GM21576 (cell line): ENCODE measurements at regions not wholly inside any gene's neighbourhood (a gene's known extent, or its start where the extent isn't known, plus 50 kb on each side); places are given as distances from the start of the nearest gene placed in this dataset.

Experiments used
- ATAC-seq: cut with Tn5 transposase; IDR thresholded peaks from one replicate; pipeline ENCODE4 v1.9.1; 2021; ENCODE audit warnings: mild to moderate bottlenecking, moderate library complexity; ENCODE audit not compliant: unreplicated experiment

- ATAC-seq = no peak
Measured at GRCh38 chr10:128631801-128632241, 505.6 kb upstream of the MKI67 start.

DNA sequence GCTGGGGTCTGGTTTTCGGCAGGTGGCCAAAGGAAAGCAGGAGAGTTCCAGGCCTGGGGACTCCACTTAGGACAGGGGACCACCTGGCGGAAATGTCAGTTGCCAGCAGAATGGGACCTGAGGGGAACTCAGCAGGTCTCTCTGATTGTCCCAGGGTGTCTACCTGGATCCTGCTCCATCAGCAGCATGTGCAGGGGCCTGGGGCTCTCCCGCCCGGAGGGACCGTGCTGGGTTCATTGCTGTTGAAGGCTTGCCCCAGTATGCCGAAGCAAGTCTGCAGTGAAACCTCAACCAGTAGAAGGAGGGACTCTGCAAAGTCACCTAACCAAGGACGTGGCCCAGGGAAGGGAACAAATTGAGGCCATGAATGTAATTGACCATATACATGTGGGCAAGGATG lies 506.5 kb upstream of the MKI67 start:
- ATAC-seq = no peak

DNA sequence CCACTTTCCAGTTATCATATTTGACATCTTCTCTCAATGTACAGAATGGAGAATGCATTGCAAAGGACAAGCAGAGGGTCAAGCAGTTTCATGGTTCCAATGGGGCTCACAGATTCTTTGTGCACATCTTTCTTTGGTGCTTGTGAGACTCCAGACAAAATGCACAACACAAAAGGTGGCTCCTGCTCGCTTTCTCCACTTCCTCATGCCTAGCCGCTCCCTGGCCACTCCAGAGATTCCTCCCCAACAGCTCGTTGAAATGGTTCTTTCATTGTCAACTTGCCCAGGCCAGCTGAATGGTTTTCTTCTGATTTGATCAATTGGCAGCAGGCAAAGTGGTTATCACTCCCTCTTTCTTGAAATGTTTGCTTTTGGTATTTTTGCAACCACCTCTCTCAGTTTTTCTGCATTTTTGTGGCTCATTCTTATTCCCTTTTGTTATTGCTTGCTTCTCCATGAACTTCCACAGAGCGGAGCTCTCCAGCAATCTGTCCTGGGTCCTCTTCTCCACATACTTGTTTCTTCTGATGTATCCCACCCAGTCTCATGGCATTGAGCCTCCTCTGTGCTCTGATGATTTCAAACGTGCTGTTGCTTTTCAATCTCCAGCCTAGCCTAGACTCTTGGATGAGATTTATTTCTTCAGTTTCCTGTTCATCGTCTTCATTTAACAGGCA lies 507.8 kb upstream of the MKI67 start:
- no peak for ATAC-seq

- ATAC-seq = no peak
Measured at GRCh38 chr10:128642023-128642422, 515.8 kb upstream of the MKI67 start.

GRCh38 chr10:128642502-128642901 lies 516.3 kb upstream of the MKI67 start:
- ATAC-seq = no peak

DNA sequence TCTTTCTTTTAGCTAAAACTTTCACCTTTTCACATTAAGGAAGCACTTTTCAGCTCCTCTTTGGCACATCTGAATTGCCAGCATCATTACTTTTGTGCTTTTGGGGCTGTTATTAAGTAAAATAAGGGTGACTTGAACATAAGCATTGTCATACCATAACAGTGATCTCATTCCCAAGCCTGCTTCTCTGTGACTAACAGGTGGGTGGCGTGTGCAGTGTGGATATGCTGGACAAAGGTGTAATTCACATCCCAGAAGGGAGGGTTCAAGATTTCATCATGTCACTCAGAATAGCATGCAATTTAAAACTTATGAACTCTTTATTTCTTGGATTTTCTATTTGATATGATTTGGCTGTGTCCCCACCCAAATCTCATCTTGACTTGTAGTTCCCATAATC lies 517.4 kb upstream of the MKI67 start:
- ATAC-seq = no peak

DNA sequence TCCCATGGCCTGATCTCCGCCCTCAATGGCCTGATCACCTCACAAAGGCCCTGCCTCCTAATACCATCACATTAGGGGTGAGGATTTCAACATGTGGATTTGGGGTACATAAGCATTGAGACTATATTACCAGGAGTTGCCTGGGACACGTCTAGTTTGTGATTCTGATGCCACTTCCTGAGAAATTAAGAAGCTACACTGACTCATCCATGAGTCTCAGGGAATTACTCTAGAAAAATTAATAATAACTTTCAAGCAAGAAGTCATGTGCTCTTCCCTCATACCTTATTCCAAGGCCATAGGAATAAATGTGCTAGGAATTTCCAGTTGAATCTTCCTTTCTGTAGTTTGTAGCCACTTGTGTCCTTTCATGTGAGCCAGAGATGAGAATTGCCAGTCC lies 519.3 kb upstream of the MKI67 start:
- ATAC-seq = no peak

DNA sequence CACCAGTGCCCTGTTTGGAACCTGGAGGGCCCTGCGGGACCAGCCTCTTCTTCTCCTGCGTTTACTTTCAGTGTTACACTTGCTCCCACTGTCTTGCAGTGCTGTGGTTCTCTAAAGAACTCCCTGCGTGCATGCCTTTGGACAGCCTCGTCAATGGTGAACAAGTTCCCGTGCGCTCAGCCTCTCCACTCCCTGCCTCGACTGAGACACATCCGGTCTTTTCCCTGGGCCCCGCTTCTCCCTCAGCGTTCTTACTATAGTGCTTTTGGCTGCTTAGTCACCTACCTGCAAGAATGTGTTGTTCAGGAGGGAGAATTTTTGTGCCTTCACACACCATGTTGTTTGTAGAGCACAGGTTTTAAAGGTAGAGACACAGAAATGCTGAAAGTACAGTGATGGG lies 520.7 kb upstream of the MKI67 start:
- ATAC-seq = no peak

DNA sequence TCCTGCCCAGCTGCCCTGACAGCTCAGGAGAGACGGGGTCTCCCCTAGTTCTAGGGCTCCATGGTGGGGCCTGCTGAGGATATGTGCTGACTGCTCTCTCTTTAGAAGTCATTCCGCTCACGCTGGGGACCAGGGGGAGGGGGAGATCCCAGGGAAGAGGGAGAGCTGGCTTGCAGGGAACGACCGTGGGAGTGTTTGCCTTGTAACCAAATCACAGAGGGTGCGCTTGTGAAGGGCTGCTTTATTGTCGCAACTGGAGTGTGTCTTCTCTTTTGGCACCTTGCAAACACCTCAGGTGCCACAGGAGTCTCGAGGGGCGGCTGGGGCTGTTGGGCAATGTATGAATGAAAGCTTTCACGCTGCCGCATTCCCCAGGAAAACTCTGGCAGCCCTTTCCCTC lies 531.3 kb upstream of the MKI67 start:
- ATAC-seq = no peak

GRCh38 chr10:128660726-128661125 lies 534.5 kb upstream of the MKI67 start:
- ATAC-seq = no peak

DNA sequence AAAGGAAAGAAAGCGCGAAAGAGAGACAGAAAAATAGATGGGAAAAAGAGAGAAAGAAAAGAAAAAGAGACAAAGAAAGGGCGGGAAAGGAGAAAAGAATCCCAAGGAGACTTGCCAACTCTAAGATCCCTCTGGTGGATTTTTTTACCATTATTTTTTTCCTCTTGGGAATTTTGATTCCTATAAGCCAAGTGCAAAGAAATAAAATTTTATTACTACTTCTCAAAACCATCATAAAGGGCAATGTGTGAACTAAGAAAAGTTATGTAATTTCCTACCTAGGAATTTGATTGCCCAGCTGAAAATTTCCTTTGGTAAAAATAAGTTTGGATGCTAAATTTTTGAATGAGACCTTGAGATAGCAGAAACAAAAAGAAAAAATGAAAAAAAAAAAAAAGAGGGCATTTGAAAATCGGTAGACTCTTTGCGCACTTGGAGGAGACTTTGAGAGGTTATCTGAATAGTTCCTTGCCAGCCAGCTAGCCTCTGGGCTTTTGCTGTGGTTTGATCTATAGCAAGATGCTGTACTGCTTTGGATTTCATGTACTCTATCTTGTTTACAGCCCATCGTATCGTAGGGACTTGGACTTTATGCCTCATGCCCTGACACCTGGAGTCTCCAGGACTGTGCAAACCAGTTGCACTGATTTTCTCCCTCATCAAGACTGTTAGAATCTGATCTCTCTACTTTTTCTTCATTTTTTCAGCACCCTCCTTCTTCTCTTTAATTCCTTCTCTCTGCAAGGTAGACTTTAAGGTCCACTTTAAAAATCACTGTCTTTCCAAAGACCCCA lies 535.4 kb upstream of the MKI67 start:
- no peak for ATAC-seq

- no peak for ATAC-seq
Measured at GRCh38 chr10:128662520-128662919, 536.3 kb upstream of the MKI67 start.

DNA sequence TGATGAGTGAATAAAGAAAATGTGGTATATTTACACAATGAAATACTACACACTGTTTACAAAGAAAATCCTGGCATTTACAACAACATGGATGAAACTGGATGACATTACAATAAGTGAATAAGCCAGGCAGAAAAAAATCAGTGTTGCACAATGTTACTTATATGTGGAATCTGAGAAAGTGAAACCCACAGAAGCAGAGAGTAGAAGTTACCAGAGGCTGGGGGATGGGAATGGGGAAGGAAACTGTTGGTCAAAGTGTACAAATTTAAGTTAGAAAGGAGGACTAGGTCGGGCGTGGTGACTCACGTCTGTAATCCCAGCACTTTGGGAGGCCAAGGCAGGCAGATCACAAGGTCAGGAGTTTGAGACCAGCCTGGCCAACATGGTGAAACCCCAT lies 538.5 kb upstream of the MKI67 start:
- no peak for ATAC-seq

- ATAC-seq = no peak
Measured at GRCh38 chr10:128675405-128675804, 549.2 kb upstream of the MKI67 start.

DNA sequence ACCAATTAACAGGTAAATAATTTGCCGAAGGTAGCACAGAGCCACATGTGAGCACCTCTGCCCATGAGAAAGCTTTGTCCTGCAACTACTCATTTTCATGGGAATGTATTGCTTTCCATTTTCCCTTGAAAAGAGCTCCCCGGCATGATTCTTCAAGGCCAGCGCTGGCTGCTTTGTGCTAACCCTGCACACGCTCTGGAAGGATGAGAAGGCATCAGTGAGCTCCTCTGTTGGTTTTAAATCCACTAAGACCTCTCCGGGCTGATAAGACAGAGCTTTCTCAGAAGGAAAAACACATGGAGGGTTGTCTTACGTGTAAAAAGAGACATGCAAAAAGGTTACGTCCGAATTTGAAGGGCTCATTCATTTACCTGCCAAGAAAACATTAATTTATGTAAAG lies 553.9 kb upstream of the MKI67 start:
- ATAC-seq = no peak

- ATAC-seq = no peak
Measured at GRCh38 chr10:128684215-128684614, 558.0 kb upstream of the MKI67 start.

DNA sequence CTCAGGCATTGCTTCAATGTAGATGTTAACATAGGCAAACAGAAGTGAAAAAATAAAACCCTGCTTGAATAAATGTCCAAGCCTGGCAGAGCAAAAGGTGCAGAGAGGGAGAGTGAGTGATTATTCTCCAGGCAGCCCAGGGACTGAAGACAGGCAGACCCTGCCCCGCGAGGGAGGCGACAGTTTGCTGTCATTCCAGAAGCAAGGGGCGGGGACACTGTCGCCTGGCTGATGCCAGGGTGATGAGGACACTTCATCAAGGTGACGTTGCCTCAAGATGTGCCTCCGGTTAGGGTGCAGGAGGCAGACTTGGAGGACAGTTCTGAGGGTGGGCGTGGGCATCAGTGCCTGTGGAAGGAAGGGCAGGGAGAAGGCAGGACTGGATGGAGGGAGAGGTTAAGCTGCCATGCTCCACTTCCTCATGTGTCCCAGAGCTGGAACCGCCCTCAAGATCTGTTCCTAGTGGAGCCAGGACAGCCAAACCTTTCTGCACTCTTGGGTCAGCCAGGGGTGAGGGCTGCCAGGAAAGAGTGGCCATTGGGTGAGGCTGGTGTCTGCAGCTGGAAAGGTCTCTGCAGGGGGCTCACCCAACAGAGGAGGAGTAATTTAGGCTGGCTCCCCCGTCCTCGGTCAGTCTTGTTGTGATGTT lies 560.5 kb upstream of the MKI67 start:
- ATAC-seq = no peak

GRCh38 chr10:128687408-128687807 lies 561.2 kb upstream of the MKI67 start:
- ATAC-seq = no peak

- no peak for ATAC-seq
Measured at GRCh38 chr10:128687927-128688549, 561.8 kb upstream of the MKI67 start.

DNA sequence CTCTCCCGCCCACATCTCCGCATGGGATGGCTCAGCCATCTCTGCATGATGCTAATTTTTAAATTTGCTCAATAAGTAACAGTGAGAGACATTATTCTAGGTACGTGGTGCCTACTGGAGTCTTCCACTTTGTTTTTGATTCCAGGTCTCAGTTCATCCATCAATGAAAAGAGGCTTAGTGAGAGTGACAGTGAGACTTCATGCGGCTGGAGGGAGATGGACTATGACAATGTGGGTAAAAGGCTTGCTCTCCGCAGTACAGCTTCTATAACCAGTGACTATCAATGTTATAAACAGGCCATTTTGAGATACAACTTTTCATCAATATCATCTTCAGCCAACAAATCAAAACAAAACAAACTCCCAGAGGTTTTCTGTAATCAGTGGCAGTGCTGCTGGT lies 563.4 kb upstream of the MKI67 start:
- no peak for ATAC-seq

DNA sequence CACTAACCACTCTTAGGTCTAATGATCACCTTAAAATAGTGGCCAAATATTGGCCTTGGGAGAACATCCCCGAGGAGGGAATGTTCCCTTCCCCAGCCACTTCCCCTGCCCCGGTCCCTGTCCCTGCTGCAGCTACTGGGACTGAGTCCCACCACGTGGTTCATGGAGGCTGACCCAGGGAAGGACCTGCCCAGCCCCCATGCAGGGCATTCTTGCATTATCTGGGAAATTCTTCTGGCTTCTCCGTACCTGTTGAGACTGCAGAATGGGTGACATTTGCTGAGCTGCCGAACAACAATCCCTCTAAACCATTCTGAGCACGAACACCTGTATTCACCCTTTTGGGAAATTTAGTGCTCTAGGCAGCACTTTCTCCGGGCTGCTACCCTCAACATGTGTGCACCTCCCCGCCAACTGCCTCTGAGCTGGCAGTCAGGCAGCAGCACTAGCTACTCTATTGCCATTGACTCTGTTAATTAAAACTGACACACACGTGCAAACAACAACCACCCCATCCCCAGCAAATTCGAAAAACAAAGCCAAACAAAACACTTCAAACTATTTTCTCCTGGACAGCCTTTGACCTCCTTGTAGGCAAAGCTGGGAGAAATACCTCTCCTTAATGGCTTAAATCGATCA lies 567.4 kb upstream of the MKI67 start:
- ATAC-seq = no peak
